PFSK-1 (cell line): ENCODE measurements at regions not wholly inside any gene's neighbourhood (a gene's known extent, or its start where the extent isn't known, plus 50 kb on each side); places are given as distances from the start of the nearest gene placed in this dataset.

ENCODE experiments used
- FOXP2 ChIP-seq: optimal IDR thresholded peaks from 2 replicates; pipeline ENCODE3; 2011; ENCODE audit warnings: borderline replicate concordance, control low read depth, inconsistent platforms; ENCODE audit not compliant: insufficient read depth; ENCODE audit errors: extremely low read length, extremely low read depth
- POLR2AphosphoS5 ChIP-seq: IDR thresholded peaks from 2 replicates; pipeline ENCODE4 v1.6.1; 2012; ENCODE audit warnings: low read depth, mild to moderate bottlenecking, control low read depth, low read length, moderate library complexity
- REST ChIP-seq, 2 experiments: IDR thresholded peaks; 2 replicates each; pipeline versions ENCODE4 v1.6.1 to v1.8.0; 2011 to 2012; ENCODE audit warnings: low read depth in 2 of 2, low read length in 2 of 2, control low read depth in 1 of 2, inconsistent platforms in 1 of 2, mild to moderate bottlenecking in 1 of 2, moderate library complexity in 1 of 2; ENCODE audit not compliant: insufficient read depth in 1 of 2
- SIN3A ChIP-seq: IDR thresholded peaks from 2 replicates; pipeline ENCODE4 v1.6.1; 2012; ENCODE audit warnings: mild to moderate bottlenecking, low read length, moderate library complexity, borderline replicate concordance; ENCODE audit not compliant: insufficient read depth
- TAF1 ChIP-seq: IDR thresholded peaks from 2 replicates; pipeline ENCODE4 v1.6.1; 2012; ENCODE audit warnings: low read length, control low read depth, borderline replicate concordance; ENCODE audit not compliant: insufficient read depth

- TF ChIP-seq TAF1 (no peak), POLR2AphosphoS5 (no peak), FOXP2 (no peak), SIN3A (no peak), REST (IDR thresholded peaks at IDR 0.05; ENCODE audit: insufficient read depth in 1 of 2, low read depth in 2 of 2, low read length in 2 of 2) (no peak)
Observed at GRCh38 chr2:139652385-139652784, 872.2 kb upstream of the NXPH2 start.

- TF ChIP-seq REST (IDR thresholded peaks at IDR 0.05; ENCODE audit: insufficient read depth in 1 of 2, low read depth in 2 of 2, low read length in 2 of 2) (no peak), FOXP2 (no peak), TAF1 (no peak), POLR2AphosphoS5 (no peak), SIN3A (no peak)
Observed at GRCh38 chr2:139645617-139646016, 865.4 kb upstream of the NXPH2 start.

- TF ChIP-seq REST (IDR thresholded peaks at IDR 0.05; ENCODE audit: insufficient read depth in 1 of 2, low read depth in 2 of 2, low read length in 2 of 2) (no peak), FOXP2 (no peak), TAF1 (no peak), SIN3A (no peak), POLR2AphosphoS5 (no peak)
Observed at GRCh38 chr2:139643139-139643538, 862.9 kb upstream of the NXPH2 start.

GRCh38 chr2:139631966-139632365 is 851.8 kb upstream of the NXPH2 start:
- TF ChIP-seq POLR2AphosphoS5: no peak
- TF ChIP-seq TAF1: no peak
- no peak for TF ChIP-seq SIN3A
- no peak for TF ChIP-seq FOXP2
- no peak for TF ChIP-seq REST (IDR thresholded peaks at IDR 0.05; ENCODE audit: insufficient read depth in 1 of 2, low read depth in 2 of 2, low read length in 2 of 2)

GRCh38 chr2:139628931-139629330 is 848.7 kb upstream of the NXPH2 start:
- TF ChIP-seq FOXP2 (no peak), TAF1 (no peak), SIN3A (no peak), POLR2AphosphoS5 (no peak), REST (IDR thresholded peaks at IDR 0.05; ENCODE audit: insufficient read depth in 1 of 2, low read depth in 2 of 2, low read length in 2 of 2) (no peak)
